Epithelial cell of esophagus (primary cell): ENCODE measurements at regions not wholly inside any gene's neighbourhood (a gene's known extent, or its start where the extent isn't known, plus 50 kb on each side); places are given as distances from the start of the nearest gene placed in this dataset.

Experiments
- DNase-seq: peaks from one replicate; pipeline ENCODE4 v3.0.0; 2010; ENCODE audit warnings: low read depth
- H3K4me3 ChIP-seq: 2 replicates; pipeline ENCODE4 v1.5.1; 2011; ENCODE audit warnings: mild to moderate bottlenecking, low read length, control low read depth
- TF ChIP-seq, protein P1 (sequence below): IDR thresholded peaks from 2 replicates; pipeline ENCODE4 v1.5.1; 2011; ENCODE audit warnings: low read depth, mild to moderate bottlenecking, low read length, control low read depth, inconsistent platforms; ENCODE audit not compliant: insufficient read depth; ENCODE audit errors: missing control alignments

DNA sequence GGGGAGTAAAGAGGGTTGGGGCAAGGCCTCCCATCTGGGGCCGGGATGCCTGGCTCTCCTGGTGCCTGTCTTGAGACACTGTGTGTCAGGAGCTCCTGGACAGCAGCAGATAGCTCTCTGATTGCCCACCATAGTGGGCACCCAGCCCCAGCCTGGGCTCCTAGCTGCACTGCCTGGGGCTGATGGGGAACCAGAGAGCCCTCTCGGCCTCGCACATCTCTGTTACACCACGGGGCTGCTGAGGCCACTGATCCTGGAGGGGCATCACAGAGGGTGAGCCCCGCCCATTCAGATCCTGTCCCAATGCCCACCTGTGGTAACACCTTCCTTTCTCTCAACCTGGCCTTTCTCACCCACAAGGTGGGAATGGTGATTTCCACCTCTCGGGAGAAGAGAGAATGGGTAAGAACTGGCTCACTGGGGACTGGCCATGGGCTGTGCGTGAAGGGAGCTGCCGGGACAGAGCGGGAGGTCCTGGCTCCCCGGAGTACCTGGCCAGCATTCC lies 135.9 kb downstream of the URI1 start:
- TF ChIP-seq, protein P1, sequence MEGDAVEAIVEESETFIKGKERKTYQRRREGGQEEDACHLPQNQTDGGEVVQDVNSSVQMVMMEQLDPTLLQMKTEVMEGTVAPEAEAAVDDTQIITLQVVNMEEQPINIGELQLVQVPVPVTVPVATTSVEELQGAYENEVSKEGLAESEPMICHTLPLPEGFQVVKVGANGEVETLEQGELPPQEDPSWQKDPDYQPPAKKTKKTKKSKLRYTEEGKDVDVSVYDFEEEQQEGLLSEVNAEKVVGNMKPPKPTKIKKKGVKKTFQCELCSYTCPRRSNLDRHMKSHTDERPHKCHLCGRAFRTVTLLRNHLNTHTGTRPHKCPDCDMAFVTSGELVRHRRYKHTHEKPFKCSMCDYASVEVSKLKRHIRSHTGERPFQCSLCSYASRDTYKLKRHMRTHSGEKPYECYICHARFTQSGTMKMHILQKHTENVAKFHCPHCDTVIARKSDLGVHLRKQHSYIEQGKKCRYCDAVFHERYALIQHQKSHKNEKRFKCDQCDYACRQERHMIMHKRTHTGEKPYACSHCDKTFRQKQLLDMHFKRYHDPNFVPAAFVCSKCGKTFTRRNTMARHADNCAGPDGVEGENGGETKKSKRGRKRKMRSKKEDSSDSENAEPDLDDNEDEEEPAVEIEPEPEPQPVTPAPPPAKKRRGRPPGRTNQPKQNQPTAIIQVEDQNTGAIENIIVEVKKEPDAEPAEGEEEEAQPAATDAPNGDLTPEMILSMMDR, result no peak
- no peak overlapping the region for H3K4me3 ChIP-seq
- DNase-seq, result no peak

DNA sequence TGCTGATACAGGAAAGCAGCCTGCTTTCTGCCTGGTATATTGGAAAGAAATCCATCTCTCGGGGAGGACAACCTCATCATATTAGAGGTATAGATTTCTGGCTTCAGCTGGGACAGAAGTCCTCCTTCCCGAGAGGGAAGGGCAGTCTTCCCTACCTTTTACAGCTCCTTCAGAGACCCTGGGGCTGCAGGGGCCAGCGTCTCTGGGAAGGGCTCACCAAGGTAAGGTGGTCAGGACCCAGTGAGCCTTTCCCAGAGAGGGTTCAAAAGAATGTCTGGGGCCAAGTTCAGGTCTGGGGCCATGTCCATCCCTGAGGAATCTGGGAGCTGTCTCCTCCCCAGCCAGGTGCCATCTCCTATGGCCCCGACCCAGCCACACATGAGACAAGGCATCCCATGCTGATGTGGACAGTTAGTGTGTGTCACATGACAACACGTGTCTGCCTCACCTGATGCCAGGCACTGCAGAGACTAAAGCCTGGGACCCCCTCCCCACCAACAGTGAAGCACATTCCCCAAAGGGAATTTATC lies 136.4 kb downstream of the URI1 start:
- TF ChIP-seq, protein P1, result no peak
- H3K4me3 ChIP-seq, result no peak overlapping the region
- no peak for DNase-seq

DNA sequence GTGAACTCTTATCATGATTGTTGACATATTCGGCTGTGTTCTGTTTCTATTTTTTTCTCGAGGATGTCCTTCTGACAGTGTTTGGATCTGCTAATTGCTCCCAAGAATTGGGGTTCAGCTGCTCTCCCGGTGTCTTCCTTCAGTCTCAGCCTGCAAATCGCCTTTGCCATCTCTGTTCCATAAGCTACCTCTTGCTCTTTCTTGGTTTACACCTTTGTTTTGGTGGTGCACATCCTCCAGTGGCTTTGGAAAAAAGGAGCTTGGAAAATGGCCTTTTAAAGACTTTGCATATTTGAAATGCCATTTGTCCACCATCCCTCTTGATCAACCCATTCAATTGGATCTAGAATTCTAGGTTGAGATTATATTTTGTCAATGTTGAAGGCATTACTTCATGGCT lies 137.2 kb downstream of the URI1 start:
- no peak for DNase-seq
- TF ChIP-seq, protein P1, result no peak
- no peak overlapping the region for H3K4me3 ChIP-seq

DNA sequence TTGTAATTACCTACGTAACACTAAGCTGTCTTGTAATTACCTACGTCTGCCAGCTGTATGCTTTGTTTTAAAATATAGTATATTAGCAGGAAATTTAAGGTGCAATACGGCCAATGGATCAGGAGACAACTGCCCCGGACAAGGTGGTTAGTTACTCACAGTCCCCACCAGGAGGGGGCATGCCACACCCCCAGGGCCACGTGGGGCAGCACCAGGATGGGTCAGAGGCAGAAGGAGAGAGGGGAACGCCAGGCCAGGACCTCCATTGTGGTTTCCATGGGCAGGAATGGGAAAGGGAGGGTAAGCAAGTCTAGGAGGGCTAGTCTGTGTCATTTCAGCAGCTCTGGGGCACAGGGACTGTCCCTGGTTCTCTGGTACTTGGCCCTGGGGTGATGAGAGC lies 140.1 kb downstream of the URI1 start:
- DNase-seq, result no peak

DNA sequence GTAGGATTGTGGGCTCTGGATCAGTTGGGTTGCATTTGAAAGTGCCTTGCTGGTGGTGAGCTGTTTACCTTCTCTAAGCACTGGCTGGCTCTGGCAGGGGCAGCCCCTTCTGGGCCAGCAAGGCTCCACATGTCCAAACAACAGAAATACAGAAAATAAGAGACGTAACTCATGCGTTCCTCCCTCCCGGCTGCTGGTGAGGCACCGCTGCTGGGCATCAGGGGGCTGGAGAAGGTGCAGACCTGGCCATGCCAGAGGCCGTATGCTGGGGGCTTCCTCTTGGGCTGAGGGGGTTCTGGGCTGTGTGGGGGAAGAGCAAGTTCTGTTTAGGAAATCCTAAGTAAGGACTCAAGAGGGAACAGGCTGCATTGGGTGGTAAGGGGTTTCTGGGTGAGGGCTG lies 140.6 kb downstream of the URI1 start:
- no peak overlapping the region for H3K4me3 ChIP-seq
- TF ChIP-seq, protein P1, result no peak
- no peak for DNase-seq

More for the DNA sequence above, 140.1 kb downstream of the URI1 start:
- TF ChIP-seq, protein P1, result no peak
- H3K4me3 ChIP-seq, result no peak overlapping the region

DNA sequence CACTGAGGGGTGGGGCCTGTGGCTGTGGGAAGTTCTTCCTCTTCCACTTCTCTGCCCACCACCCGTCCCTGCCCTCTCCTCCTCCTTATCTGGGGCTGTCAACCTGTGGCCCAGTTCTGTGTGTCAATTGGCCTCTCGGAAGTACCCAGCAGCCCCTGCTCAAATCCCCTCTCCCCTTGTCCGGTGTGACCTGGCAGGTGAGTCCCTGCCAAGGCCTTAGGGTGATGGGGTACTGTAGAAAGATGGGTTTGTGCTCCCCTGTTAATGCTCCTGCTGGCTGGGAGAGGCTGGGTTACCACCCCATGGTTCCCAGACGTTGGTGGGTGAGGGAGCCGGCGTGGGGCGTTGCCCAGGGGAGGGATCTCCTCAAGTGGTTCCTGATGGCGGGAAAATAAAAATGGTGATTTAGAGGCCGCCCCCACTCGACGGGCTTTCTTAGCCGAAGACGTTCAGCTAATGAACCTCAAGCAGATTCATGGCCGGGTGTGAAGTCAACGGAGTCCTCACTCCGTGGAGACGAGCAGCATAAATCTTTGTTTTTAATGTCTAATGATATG lies 141.2 kb downstream of the URI1 start:
- H3K4me3 ChIP-seq, result no peak overlapping the region
- TF ChIP-seq, protein P1, result no peak
- DNase-seq, result no peak

DNA sequence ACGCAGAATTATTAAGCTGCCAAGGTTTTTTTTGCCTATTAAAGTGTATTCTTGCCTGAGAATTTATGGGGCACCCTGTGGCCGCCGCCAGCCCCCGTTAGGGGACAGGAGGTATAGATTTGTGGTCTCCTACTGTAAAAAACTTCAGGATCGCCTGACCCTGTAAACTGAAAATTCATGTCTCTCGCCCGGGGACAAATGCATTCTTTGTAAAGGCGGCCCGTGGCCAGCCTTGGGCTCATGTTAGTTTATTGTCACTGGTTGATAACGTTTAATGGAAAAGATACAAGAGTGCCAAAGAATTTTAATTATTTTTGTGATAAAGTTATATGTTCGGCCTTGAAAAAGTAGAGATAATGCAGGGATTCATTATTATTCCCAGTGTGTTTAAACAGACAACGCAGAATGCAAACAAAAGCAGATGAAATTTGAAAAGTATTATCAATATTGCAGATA lies 141.7 kb downstream of the URI1 start:
- TF ChIP-seq, protein P1, result no peak
- DNase-seq, result no peak
- H3K4me3 ChIP-seq, result no peak overlapping the region
